Activated T-cell treated with anti-CD3 and anti-CD28 coated beads, Interleukin-2, amount 50 U/mL, for 72 hours (primary cell): ENCODE measurements at regions not wholly inside any gene's neighbourhood (a gene's known extent, or its start where the extent isn't known, plus 50 kb on each side); places are given as distances from the start of the nearest gene placed in this dataset.

Source experiments
- ATAC-seq, 2 donors: fragments of 150-1000 bp; cut with Tn5 transposase; replicated peaks in 1 of 2; 2 replicates each; pipeline ENCODE4 v1.10.0; 2021; ENCODE audit warnings: moderate library complexity in 2 of 2, mild to moderate bottlenecking in 1 of 2
- DNase-seq, 2 donors: peaks; one replicate each; pipeline ENCODE4 v3.0.0; 2021 to 2022; ENCODE audit warnings: mixed read lengths in 1 of 2
- H3K27ac Mint-ChIP-seq: one replicate; pipeline ENCODE4 v1.8.0; 2022; ENCODE audit warnings: mild to moderate bottlenecking, moderate library complexity, mixed read lengths
- H3K27me3 Mint-ChIP-seq: one replicate; pipeline ENCODE4 v1.8.0; 2022; ENCODE audit warnings: low read depth, mixed read lengths
- H3K36me3 Mint-ChIP-seq, 2 donors: one replicate each; pipeline ENCODE4 v1.8.0; 2022; ENCODE audit warnings: mixed read lengths in 2 of 2, mild to moderate bottlenecking in 1 of 2; ENCODE audit not compliant: insufficient read depth in 2 of 2
- H3K4me1 Mint-ChIP-seq: one replicate; pipeline ENCODE4 v1.8.0; 2022; ENCODE audit warnings: low read depth, mixed read lengths
- H3K4me3 Mint-ChIP-seq, 2 donors: one replicate each; pipeline ENCODE4 v1.8.0; 2022; ENCODE audit warnings: mild to moderate bottlenecking in 2 of 2, mixed read lengths in 2 of 2, moderate library complexity in 2 of 2
- H3K9me3 Mint-ChIP-seq, 2 donors: one replicate each; pipeline ENCODE4 v1.8.0; 2022; ENCODE audit warnings: mixed read lengths in 2 of 2

DNA sequence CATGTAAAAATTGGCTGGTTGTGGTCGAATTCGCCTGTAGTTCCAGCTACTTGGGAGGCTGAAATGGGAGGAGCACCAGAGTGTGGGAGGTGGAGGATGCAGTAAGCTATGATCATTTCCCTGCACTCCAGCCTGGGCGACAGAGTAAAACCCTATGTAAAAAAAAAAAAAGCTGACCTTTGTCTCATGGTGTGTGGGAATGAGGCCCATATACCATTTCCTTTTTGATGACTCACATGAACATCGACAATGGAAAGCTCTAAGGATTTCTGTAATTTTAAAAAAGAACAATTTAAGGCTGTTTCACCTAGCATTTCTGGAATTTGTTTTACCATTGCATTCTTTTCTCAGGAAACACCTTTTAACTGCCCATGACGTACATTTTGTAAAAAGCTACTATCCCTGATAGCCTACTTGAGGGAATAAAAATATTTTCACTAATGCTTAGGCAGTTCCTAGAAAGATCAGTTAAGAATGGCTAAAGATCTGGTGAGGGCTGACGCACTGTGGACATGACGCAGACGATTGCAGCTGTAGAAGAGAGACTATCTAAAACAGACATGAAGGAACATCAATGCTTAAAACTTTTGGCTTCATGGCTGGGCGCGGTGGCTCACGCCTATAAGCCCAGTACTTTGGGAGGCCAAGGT, 400.6 kb upstream of the IGFBP3 start:
- Mint-ChIP-seq H3K9me3 (peaks cover 4 to 5% of the 10 kb centered on the region in 2 donors), H3K27me3 (no peaks in the 10 kb centered on the region), H3K4me3 (no peak overlapping the region), H3K4me1 (no peaks in the 10 kb centered on the region), H3K36me3 (peaks cover 0 to 4% of the 10 kb centered on the region in 2 donors), H3K27ac (no peak overlapping the region)
- ATAC-seq (no peak), DNase-seq (no peak)

DNA sequence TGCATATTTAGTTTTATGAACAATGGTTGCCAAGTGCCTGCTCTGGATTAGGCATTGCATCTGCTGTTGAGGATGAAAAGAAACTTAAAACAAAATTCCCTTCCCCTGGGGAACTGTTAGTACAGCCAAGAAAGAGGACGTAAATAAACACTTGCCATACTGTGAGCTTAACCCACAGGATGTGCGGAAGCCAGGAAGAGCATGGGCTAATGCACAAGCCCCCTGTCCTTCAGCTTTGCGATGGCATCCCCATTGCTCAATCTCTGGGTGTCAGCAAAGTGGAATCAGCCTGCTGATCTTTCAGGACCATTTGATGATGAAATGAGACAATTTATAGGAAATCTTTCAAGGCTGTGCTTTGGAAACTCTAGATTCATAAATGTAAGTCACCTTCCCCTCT, 399.9 kb upstream of the IGFBP3 start:
- Mint-ChIP-seq H3K27ac (no peak overlapping the region), H3K27me3 (no peaks in the 10 kb centered on the region), H3K36me3 (peaks cover 0 to 4% of the 10 kb centered on the region in 2 donors), H3K4me1 (no peaks in the 10 kb centered on the region), H3K4me3 (no peak overlapping the region), H3K9me3 (peaks cover 4 to 5% of the 10 kb centered on the region in 2 donors)
- DNase-seq: no peak
- no peak for ATAC-seq

- ATAC-seq: no peak
- DNase-seq: no peak
- H3K27me3 Mint-ChIP-seq: no peaks in the 10 kb centered on the region
- H3K27ac Mint-ChIP-seq: no peak overlapping the region
- no peak overlapping the region for H3K4me3 Mint-ChIP-seq
- H3K9me3 Mint-ChIP-seq: peaks cover 0 to 4% of the 10 kb centered on the region in 2 donors
- no peaks in the 10 kb centered on the region for H3K4me1 Mint-ChIP-seq
- peaks cover 0 to 2% of the 10 kb centered on the region in 2 donors for H3K36me3 Mint-ChIP-seq
Measured at GRCh38 chr7:46319841-46320240, 398.8 kb upstream of the IGFBP3 start.

- ATAC-seq (no peak), DNase-seq (no peak)
- H3K27me3 Mint-ChIP-seq: no peaks in the 10 kb centered on the region
- H3K9me3 Mint-ChIP-seq: peaks cover 4% of the 10 kb centered on the region in 2 donors
- H3K36me3 Mint-ChIP-seq: peaks cover 0 to 2% of the 10 kb centered on the region in 2 donors
- H3K4me3 Mint-ChIP-seq: no peak overlapping the region
- no peaks in the 10 kb centered on the region for H3K4me1 Mint-ChIP-seq
- H3K27ac Mint-ChIP-seq: no peak overlapping the region
Measured at GRCh38 chr7:46318276-46318675, 397.2 kb upstream of the IGFBP3 start.

DNA sequence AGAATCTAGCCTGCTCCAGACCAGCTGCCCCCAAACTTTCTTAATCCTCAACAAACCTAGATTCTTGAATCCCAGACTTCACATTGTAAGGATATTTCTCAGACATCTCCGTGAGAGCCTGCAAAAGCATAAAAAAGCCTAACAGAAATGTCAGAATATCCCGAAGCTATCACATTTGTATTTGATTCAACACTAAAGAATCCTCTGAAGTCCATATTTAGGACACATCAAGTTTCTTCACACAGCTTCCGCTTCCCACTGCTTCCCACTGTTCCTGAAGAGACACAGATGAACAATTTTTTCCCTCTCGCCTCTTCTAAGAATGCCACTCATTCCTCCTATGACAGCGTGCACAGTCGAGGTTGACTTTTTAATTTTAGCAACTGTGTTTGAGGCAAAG, 396.2 kb upstream of the IGFBP3 start:
- Mint-ChIP-seq H3K27me3 (no peaks in the 10 kb centered on the region), H3K27ac (no peak overlapping the region), H3K4me3 (no peak overlapping the region), H3K36me3 (peaks cover 0 to 2% of the 10 kb centered on the region in 2 donors), H3K9me3 (peaks cover 3 to 4% of the 10 kb centered on the region in 2 donors), H3K4me1 (no peaks in the 10 kb centered on the region)
- no peak for ATAC-seq
- DNase-seq: no peak

GRCh38 chr7:46315891-46316290, 394.8 kb upstream of the IGFBP3 start:
- H3K4me3 Mint-ChIP-seq: no peak overlapping the region
- H3K4me1 Mint-ChIP-seq: no peaks in the 10 kb centered on the region
- H3K36me3 Mint-ChIP-seq: no peaks in the 10 kb centered on the region
- DNase-seq: no peak
- H3K9me3 Mint-ChIP-seq: peaks cover 0 to 4% of the 10 kb centered on the region in 2 donors
- no peak overlapping the region for H3K27ac Mint-ChIP-seq
- ATAC-seq: no peak
- H3K27me3 Mint-ChIP-seq: no peaks in the 10 kb centered on the region

GRCh38 chr7:46301677-46302076, 380.6 kb upstream of the IGFBP3 start:
- no peaks in the 10 kb centered on the region for H3K4me1 Mint-ChIP-seq
- no peak overlapping the region for H3K4me3 Mint-ChIP-seq
- peaks cover 5% of the 10 kb centered on the region in 2 donors for H3K9me3 Mint-ChIP-seq
- H3K36me3 Mint-ChIP-seq: no peaks in the 10 kb centered on the region
- no peaks in the 10 kb centered on the region for H3K27me3 Mint-ChIP-seq
- DNase-seq (no peak), ATAC-seq (no peak)
- H3K27ac Mint-ChIP-seq: no peak overlapping the region

DNA sequence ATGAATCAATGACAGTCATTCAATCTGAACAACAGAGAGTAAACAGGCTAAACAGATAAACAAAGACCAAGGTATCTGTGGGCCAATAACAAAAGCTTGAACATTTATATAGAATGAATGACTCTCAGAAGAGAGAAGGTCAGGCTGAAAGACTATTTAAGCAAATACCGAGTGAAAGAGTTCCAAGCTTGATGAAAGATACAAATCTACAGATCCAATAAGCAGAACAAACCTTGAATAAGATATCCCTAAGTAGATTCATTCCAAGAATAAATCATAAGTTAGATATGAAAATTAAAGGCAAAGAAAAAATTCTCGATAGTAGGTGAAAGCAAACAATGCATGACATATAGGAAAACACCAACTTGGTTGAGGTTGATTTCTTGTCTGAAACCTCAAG, 376.4 kb upstream of the IGFBP3 start:
- no peaks in the 10 kb centered on the region for H3K36me3 Mint-ChIP-seq
- no peak for ATAC-seq
- H3K4me3 Mint-ChIP-seq: no peak overlapping the region
- peaks cover 3 to 4% of the 10 kb centered on the region in 2 donors for H3K9me3 Mint-ChIP-seq
- DNase-seq: no peak
- no peaks in the 10 kb centered on the region for H3K4me1 Mint-ChIP-seq
- H3K27me3 Mint-ChIP-seq: no peaks in the 10 kb centered on the region
- H3K27ac Mint-ChIP-seq: no peak overlapping the region

DNA sequence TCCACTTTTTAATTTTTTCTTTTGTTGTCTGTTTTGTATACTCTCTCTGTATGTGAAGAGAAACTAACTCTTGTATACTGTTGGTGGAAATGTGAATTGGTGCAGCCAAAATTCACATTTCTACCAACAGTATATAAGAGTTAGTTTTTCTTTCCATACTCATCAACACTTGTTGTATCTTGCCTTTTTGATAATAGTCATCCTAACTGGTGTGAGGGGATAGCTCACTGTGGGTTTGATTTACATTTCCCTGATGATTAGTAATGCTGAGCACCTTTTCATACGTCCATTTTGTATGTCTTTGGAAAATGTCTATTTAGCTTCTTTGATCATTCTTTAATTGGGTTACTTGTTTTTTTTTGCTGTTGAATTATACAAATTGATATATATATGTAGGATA, 375.5 kb upstream of the IGFBP3 start:
- ATAC-seq (no peak), DNase-seq (no peak)
- Mint-ChIP-seq H3K27me3 (no peaks in the 10 kb centered on the region), H3K27ac (no peak overlapping the region), H3K36me3 (no peaks in the 10 kb centered on the region), H3K4me1 (no peaks in the 10 kb centered on the region), H3K9me3 (peaks cover 3 to 4% of the 10 kb centered on the region in 2 donors), H3K4me3 (no peak overlapping the region)

- no peaks in the 10 kb centered on the region for H3K36me3 Mint-ChIP-seq
- ATAC-seq (no peak), DNase-seq (no peak)
- H3K4me3 Mint-ChIP-seq: no peak overlapping the region
- no peaks in the 10 kb centered on the region for H3K27me3 Mint-ChIP-seq
- H3K9me3 Mint-ChIP-seq: peaks cover 3 to 4% of the 10 kb centered on the region in 2 donors
- H3K4me1 Mint-ChIP-seq: no peaks in the 10 kb centered on the region
- H3K27ac Mint-ChIP-seq: no peak overlapping the region
Measured at GRCh38 chr7:46294381-46294780, 373.3 kb upstream of the IGFBP3 start.

GRCh38 chr7:46292741-46293140, 371.7 kb upstream of the IGFBP3 start:
- H3K9me3 Mint-ChIP-seq: peaks cover 0 to 4% of the 10 kb centered on the region in 2 donors

DNA sequence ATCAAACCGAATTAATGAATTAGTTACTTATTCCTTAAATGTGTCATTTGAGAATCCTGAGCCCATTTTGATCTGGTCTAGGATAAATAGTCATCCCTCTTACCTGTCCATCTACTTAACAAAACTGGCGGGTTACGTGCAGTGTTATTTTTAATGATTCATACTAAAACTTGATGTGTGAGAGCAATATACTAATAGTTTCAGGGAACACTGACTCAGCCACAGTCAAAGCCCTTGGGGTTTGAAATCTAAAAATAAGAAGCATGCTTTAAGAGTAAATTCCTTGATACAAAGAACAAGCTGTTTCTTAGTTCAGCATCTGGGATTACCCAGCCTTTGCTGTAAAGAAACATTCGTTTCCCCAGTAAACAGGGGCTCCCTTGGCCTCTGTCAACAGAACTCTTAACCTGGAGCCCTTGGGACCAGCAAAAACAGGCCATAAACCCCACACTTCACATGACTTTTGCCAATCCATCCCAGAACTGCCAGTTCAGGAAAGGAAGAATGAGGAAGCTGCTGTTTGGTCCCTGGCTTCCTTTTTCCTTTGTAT, 370.6 kb upstream of the IGFBP3 start:
- no peaks in the 10 kb centered on the region for H3K36me3 Mint-ChIP-seq
- no peak for DNase-seq
- H3K4me1 Mint-ChIP-seq: no peaks in the 10 kb centered on the region
- no peak overlapping the region for H3K4me3 Mint-ChIP-seq
- ATAC-seq: no peak
- no peaks in the 10 kb centered on the region for H3K27me3 Mint-ChIP-seq
- H3K9me3 Mint-ChIP-seq: peaks cover 0 to 2% of the 10 kb centered on the region in 2 donors
- H3K27ac Mint-ChIP-seq: no peak overlapping the region

More at GRCh38 chr7:46292741-46293140, 371.7 kb upstream of the IGFBP3 start:
- DNase-seq (no peak), ATAC-seq (no peak)
- H3K27me3 Mint-ChIP-seq: no peaks in the 10 kb centered on the region
- no peaks in the 10 kb centered on the region for H3K36me3 Mint-ChIP-seq
- H3K4me3 Mint-ChIP-seq: no peak overlapping the region
- no peaks in the 10 kb centered on the region for H3K4me1 Mint-ChIP-seq
- no peak overlapping the region for H3K27ac Mint-ChIP-seq

- Mint-ChIP-seq H3K4me1 (no peaks in the 10 kb centered on the region), H3K9me3 (no peaks in the 10 kb centered on the region), H3K27ac (no peak overlapping the region), H3K4me3 (no peak overlapping the region), H3K36me3 (no peaks in the 10 kb centered on the region), H3K27me3 (no peaks in the 10 kb centered on the region)
- ATAC-seq (no peak), DNase-seq (no peak)
Measured at GRCh38 chr7:46291050-46291438, 370.0 kb upstream of the IGFBP3 start.
